ENCODE measurements at regions not wholly inside any gene's neighbourhood (a gene's known extent, or its start where the extent isn't known, plus 50 kb on each side); places are given as distances from the start of the nearest gene placed in this dataset.

GRCh38 chr1:17877316-17877715, 122.2 kb downstream of the ACTL8 start:
- H3K4me3 ChIP-seq: no peak overlapping the region
- H3K4me1 ChIP-seq: no peaks in the 10 kb centered on the region
- no peaks in the 10 kb centered on the region for H3K36me3 ChIP-seq (replicated peaks)
- H3K9me3 ChIP-seq: no peaks in the 10 kb centered on the region
- in situ Hi-C loops (cut with MboI; ENCODE audit: low sequenced_read_pairs): no loop called here
- DNase-seq (ENCODE audit: low spot score in 2 of 2): no peak
- no peaks in the 10 kb centered on the region; the same call in none of the 2 replicates for H3K27me3 ChIP-seq (ENCODE audit: low read depth)

GRCh38 chr1:17877896-17878295, 122.8 kb downstream of the ACTL8 start:
- in situ Hi-C loops (cut with MboI; ENCODE audit: low sequenced_read_pairs): no loop called here
- Histone ChIP-seq H3K4me3 (no peak overlapping the region), H3K9me3 (no peaks in the 10 kb centered on the region), H3K36me3 (replicated peaks) (no peaks in the 10 kb centered on the region), H3K27me3 (ENCODE audit: low read depth) (no peaks in the 10 kb centered on the region; the same call in none of the 2 replicates), H3K4me1 (no peaks in the 10 kb centered on the region)
- DNase-seq (ENCODE audit: low spot score in 2 of 2): no peak

DNA sequence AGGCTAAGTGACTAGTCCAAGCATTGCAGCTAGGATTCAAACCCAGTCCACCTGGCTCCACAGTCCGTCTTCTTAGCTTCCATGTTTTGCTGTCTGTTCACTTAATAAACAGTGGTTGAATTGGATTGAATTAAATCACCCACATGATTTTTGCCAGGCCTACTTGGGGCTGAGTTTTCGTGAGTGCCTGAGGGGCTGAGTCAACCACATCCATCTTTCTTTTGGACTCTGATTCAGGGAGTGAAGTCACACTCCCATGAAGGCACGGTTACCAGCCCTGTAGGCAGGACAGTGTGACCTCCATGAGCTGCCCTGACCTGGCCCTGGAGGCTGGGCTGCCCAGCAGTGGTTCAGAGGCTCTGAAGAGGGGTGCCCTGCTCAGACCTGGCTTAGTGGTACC, 123.7 kb downstream of the ACTL8 start:
- in situ Hi-C loops (cut with MboI; ENCODE audit: low sequenced_read_pairs): no loop called here
- no peak for DNase-seq (ENCODE audit: low spot score in 2 of 2)
- H3K27me3 ChIP-seq (ENCODE audit: low read depth): no peaks in the 10 kb centered on the region; the same call in none of the 2 replicates

DNA sequence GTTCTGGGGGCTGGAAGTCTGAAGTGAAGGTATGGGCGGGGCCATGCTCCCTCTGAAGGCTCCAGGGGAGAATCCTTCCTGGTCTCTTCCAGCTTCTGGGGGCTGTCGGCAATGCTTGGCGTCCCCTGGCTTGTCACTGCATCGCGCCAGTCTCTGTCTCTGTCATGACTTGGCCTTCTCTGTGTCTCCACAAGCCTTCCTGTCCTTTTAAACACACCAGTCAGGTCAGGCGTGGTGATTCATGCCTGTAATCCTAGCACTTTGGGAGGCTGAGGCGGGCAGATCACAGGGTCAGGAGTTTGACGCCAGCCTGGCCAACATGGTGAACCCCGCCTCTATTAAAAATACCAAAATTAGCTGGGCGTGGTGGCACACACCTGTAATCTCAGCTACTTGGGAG, 125.3 kb downstream of the ACTL8 start:
- no peak overlapping the region for H3K4me3 ChIP-seq
- DNase-seq (ENCODE audit: low spot score in 2 of 2): no peak
- in situ Hi-C loops (cut with MboI; ENCODE audit: low sequenced_read_pairs): no loop called here
- no peaks in the 10 kb centered on the region for H3K9me3 ChIP-seq
- no peaks in the 10 kb centered on the region for H3K4me1 ChIP-seq
- H3K36me3 ChIP-seq (replicated peaks): no peaks in the 10 kb centered on the region
- H3K27me3 ChIP-seq (ENCODE audit: low read depth): no peaks in the 10 kb centered on the region; the same call in none of the 2 replicates

More for the DNA sequence above, 123.7 kb downstream of the ACTL8 start:
- H3K9me3 ChIP-seq: no peaks in the 10 kb centered on the region
- no peaks in the 10 kb centered on the region for H3K36me3 ChIP-seq (replicated peaks)
- H3K4me3 ChIP-seq: no peak overlapping the region
- no peaks in the 10 kb centered on the region for H3K4me1 ChIP-seq

DNA sequence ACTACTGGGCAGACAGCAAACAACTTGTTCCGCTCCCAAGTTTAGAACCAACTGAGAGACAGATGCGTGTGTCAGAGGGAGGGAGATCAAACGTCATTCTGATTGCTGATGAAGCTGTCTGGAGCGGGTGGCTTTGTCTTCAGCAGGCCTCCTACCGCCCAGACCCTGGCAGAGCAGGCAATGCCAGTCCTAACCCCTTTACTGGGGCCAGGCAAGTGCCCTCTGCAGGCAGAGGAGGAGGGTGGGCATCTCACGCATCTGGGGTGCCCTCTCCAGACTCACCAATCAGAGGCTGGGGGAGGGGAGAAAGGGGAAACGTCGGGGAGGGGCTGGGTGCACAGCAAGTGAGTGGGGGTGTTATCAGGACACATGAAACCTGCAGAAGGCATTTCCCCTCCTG, 126.6 kb downstream of the ACTL8 start:
- in situ Hi-C loops (cut with MboI; ENCODE audit: low sequenced_read_pairs): no loop called here
- peaks cover 4% of the 10 kb centered on the region for H3K27me3 ChIP-seq (ENCODE audit: low read depth)
- H3K4me1 ChIP-seq: no peaks in the 10 kb centered on the region
- no peak for DNase-seq (ENCODE audit: low spot score in 2 of 2)
- no peak overlapping the region for H3K4me3 ChIP-seq
- H3K36me3 ChIP-seq (replicated peaks): no peaks in the 10 kb centered on the region
- H3K9me3 ChIP-seq: no peaks in the 10 kb centered on the region

DNA sequence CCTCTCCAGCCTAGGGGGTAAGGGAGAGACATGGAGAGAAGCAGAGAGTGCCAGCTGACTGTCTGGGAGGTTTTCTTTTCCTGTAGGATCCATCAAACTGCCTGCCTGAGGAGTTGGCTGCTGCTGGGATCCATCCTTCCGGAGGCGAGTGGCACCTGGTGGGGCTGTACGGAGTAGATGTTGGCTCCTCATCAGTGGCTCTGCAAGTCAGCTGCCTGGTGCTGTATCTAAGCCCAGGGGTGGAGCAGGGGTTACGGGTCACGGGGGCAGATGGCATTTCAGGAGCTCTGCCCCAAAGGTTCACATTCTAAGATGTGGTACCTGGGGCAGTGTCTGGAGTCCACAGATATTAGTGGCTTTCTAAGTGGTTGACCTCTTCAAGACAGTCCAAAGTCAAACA, 128.0 kb downstream of the ACTL8 start:
- H3K27me3 ChIP-seq (ENCODE audit: low read depth): peaks cover 6% of the 10 kb centered on the region
- in situ Hi-C loops (cut with MboI; ENCODE audit: low sequenced_read_pairs): no loop called here
- no peaks in the 10 kb centered on the region for H3K9me3 ChIP-seq
- no peaks in the 10 kb centered on the region for H3K36me3 ChIP-seq (replicated peaks)
- no peak for DNase-seq (ENCODE audit: low spot score in 2 of 2)
- H3K4me1 ChIP-seq: no peaks in the 10 kb centered on the region
- no peak overlapping the region for H3K4me3 ChIP-seq

GRCh38 chr1:17883662-17884395, 128.7 kb downstream of the ACTL8 start:
- Histone ChIP-seq H3K4me1 (no peaks in the 10 kb centered on the region), H3K27me3 (ENCODE audit: low read depth) (peaks cover 6% of the 10 kb centered on the region), H3K36me3 (replicated peaks) (no peaks in the 10 kb centered on the region), H3K4me3 (no peak overlapping the region), H3K9me3 (no peaks in the 10 kb centered on the region)
- in situ Hi-C loops (cut with MboI; ENCODE audit: low sequenced_read_pairs): no loop called here
- DNase-seq (ENCODE audit: low spot score in 2 of 2): no peak

- no peak overlapping the region for H3K4me3 ChIP-seq
- no peaks in the 10 kb centered on the region for H3K9me3 ChIP-seq
- H3K4me1 ChIP-seq: no peaks in the 10 kb centered on the region
- in situ Hi-C loops (cut with MboI; ENCODE audit: low sequenced_read_pairs): no loop called here
- peaks cover 17% of the 10 kb centered on the region for H3K27me3 ChIP-seq (ENCODE audit: low read depth)
- no peaks in the 10 kb centered on the region for H3K36me3 ChIP-seq (replicated peaks)
- no peak for DNase-seq (ENCODE audit: low spot score in 2 of 2)
These were observed 130.7 kb downstream of the ACTL8 start for GRCh38 chr1:17885663-17886320.

DNA sequence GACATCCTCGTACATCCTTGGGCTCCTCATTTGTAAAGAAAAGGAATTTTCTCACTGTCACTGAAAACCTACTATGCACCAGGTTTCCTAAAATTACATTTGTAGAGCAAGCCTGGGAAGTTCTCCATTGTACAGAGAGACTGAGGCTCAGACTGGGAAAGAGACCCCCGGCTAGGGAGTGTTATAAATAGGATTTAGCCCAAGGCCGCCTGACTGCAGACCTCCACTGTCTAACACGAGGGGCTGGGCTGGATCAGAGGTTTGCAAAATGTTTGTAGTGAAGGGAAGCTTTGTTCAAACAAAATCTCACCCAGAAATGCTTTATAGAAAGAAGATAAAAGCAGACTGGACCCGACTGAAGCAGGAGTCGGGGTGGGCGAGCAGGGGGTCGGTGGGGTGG, 131.3 kb downstream of the ACTL8 start:
- no peaks in the 10 kb centered on the region for H3K36me3 ChIP-seq (replicated peaks)
- DNase-seq (ENCODE audit: low spot score in 2 of 2): no peak
- peaks cover 22% of the 10 kb centered on the region for H3K27me3 ChIP-seq (ENCODE audit: low read depth)
- in situ Hi-C loops (cut with MboI; ENCODE audit: low sequenced_read_pairs): no loop called here
- H3K4me1 ChIP-seq: no peaks in the 10 kb centered on the region
- no peak overlapping the region for H3K4me3 ChIP-seq
- no peaks in the 10 kb centered on the region for H3K9me3 ChIP-seq

GRCh38 chr1:17886838-17887441, 131.8 kb downstream of the ACTL8 start:
- no peak for DNase-seq (ENCODE audit: low spot score in 2 of 2)
- peaks cover 22% of the 10 kb centered on the region for H3K27me3 ChIP-seq (ENCODE audit: low read depth)
- in situ Hi-C loops (cut with MboI; ENCODE audit: low sequenced_read_pairs): no loop called here
- no peak overlapping the region for H3K4me3 ChIP-seq
- no peaks in the 10 kb centered on the region for H3K9me3 ChIP-seq
- H3K36me3 ChIP-seq (replicated peaks): no peaks in the 10 kb centered on the region
- H3K4me1 ChIP-seq: no peaks in the 10 kb centered on the region

GRCh38 chr1:17887661-17888371, 132.7 kb downstream of the ACTL8 start:
- Histone ChIP-seq H3K4me1 (no peaks in the 10 kb centered on the region), H3K36me3 (replicated peaks) (no peaks in the 10 kb centered on the region), H3K9me3 (no peaks in the 10 kb centered on the region), H3K27me3 (ENCODE audit: low read depth) (peaks cover 27% of the 10 kb centered on the region), H3K4me3 (no peak overlapping the region)
- DNase-seq (ENCODE audit: low spot score in 2 of 2): no peak
- in situ Hi-C loops (cut with MboI; ENCODE audit: low sequenced_read_pairs): no loop called here

DNA sequence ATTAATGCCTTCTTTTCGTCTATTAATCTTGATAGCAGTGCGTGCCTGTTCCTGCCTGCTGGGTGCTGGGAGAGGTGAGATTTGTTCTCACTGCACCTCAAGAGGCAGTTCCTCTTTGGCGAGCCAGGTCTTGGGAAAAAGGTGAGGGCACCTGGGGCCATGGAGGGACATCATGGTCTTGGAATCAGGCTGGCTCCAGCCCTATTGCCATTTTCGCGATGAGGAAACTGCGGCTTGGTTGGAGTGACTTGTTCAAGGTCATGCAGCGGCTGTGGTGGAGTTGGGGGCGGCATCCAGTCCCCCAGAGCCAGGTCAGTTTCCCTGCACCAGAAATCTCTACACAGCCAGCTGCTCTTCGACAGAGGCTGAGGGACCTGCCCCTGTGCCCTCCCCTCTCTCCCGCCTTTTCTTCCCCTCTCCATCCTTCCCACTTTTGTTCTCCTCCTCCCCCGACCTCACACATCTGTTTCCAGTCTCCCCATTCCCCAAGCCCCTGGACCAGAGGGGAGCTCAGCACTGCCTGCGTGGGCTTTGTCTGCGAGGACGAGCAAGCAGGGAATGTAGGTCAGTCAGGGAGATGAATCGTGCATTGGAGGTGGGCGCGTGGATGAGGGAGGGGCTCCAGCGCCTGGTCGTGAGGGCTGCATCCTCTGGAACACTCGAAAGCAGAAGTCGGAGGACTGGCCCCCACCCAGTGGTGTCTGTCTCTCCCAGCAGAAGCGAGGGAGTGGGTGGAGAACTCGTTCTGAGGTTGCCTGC, 135.1 kb downstream of the ACTL8 start:
- in situ Hi-C loops (cut with MboI; ENCODE audit: low sequenced_read_pairs): no loop called here
- Histone ChIP-seq H3K36me3 (replicated peaks) (no peaks in the 10 kb centered on the region), H3K9me3 (no peaks in the 10 kb centered on the region), H3K27me3 (ENCODE audit: low read depth) (peaks cover 34% of the 10 kb centered on the region), H3K4me3 (no peak overlapping the region), H3K4me1 (no peaks in the 10 kb centered on the region)
- DNase-seq (ENCODE audit: low spot score in 2 of 2): no peak

DNA sequence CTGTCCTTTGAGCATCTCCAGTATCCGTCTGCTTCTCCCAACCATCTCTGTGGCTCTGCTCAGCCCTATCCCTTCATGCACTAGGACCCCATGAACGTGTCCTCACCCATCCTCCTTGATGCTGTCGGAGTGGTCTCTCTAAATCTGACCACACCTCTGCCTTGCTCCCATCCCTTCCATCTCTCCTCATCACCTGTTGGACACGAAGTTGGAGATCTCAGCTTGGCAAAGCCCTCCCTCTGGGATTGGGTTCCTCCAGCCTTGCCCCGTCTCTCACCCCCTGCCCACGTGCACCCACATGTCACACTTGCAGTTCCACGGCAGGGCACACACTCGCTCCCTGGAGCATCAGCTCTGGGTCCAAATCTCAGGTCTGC, 135.7 kb downstream of the ACTL8 start:
- Histone ChIP-seq H3K4me3 (no peak overlapping the region), H3K36me3 (replicated peaks) (no peaks in the 10 kb centered on the region), H3K4me1 (no peaks in the 10 kb centered on the region), H3K27me3 (ENCODE audit: low read depth) (peaks cover 34% of the 10 kb centered on the region), H3K9me3 (no peaks in the 10 kb centered on the region)
- no peak for DNase-seq (ENCODE audit: low spot score in 2 of 2)
- in situ Hi-C loops (cut with MboI; ENCODE audit: low sequenced_read_pairs): no loop called here
